ENCODE measurements at regions not wholly inside any gene's neighbourhood (a gene's known extent, or its start where the extent isn't known, plus 50 kb on each side); places are given as distances from the start of the nearest gene placed in this dataset.

DNA sequence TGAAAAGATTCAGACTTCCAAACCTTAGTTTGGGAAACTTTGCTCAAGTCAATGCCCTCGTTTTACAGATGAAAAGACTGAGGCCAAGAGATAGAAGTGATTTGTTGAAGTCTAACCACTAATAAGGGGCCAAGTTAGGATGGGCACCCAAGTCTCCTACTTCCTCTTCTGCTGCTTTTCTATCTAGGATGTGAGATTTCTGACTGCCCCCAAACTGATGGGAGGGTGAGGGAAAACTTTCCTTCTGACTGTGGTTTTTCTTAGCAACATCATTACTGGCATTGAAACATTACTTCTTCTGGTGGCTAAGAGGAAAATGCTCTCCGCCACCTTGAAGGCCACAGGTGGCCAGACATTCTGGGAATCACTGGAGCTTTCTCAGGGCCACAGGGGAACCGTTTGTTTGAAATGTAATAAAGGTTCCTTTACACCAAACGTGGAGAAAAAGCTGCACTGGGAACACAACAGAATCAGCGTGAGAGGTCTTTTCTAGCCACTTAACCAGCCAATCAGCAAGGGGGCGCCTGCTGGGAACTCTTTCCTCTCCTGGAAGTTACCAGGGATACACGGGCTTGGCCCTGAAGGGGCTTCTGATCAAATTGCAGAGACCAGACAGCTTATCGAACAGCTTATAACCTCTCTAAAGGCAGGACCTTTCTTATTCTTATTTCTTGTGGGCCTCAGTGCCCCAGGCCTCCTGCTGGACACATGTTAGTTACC is 115.9 kb upstream of the TEX13D start (continued):
- no peak for TF ChIP-seq TCF7L2 (IDR thresholded peaks at IDR 0.05; ENCODE audit: borderline replicate concordance, extremely low read depth, insufficient read depth, insufficient read length)
- TF ChIP-seq POLR2AphosphoS5 (IDR thresholded peaks at IDR 0.05; ENCODE audit: low read depth, low read length): no peak
- TF ChIP-seq, protein P1, sequence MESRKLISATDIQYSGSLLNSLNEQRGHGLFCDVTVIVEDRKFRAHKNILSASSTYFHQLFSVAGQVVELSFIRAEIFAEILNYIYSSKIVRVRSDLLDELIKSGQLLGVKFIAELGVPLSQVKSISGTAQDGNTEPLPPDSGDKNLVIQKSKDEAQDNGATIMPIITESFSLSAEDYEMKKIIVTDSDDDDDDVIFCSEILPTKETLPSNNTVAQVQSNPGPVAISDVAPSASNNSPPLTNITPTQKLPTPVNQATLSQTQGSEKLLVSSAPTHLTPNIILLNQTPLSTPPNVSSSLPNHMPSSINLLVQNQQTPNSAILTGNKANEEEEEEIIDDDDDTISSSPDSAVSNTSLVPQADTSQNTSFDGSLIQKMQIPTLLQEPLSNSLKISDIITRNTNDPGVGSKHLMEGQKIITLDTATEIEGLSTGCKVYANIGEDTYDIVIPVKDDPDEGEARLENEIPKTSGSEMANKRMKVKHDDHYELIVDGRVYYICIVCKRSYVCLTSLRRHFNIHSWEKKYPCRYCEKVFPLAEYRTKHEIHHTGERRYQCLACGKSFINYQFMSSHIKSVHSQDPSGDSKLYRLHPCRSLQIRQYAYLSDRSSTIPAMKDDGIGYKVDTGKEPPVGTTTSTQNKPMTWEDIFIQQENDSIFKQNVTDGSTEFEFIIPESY (IDR thresholded peaks at IDR 0.05; ENCODE audit: extremely low read depth, insufficient replicate concordance, low read length): no peak
- TF ChIP-seq JUND (IDR thresholded peaks at IDR 0.05): no peak
- TF ChIP-seq, protein P2, sequence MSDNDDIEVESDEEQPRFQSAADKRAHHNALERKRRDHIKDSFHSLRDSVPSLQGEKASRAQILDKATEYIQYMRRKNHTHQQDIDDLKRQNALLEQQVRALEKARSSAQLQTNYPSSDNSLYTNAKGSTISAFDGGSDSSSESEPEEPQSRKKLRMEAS (IDR thresholded peaks at IDR 0.05): no peak
- TF ChIP-seq, protein P3, sequence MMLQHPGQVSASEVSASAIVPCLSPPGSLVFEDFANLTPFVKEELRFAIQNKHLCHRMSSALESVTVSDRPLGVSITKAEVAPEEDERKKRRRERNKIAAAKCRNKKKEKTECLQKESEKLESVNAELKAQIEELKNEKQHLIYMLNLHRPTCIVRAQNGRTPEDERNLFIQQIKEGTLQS (IDR thresholded peaks at IDR 0.05): no peak

DNA sequence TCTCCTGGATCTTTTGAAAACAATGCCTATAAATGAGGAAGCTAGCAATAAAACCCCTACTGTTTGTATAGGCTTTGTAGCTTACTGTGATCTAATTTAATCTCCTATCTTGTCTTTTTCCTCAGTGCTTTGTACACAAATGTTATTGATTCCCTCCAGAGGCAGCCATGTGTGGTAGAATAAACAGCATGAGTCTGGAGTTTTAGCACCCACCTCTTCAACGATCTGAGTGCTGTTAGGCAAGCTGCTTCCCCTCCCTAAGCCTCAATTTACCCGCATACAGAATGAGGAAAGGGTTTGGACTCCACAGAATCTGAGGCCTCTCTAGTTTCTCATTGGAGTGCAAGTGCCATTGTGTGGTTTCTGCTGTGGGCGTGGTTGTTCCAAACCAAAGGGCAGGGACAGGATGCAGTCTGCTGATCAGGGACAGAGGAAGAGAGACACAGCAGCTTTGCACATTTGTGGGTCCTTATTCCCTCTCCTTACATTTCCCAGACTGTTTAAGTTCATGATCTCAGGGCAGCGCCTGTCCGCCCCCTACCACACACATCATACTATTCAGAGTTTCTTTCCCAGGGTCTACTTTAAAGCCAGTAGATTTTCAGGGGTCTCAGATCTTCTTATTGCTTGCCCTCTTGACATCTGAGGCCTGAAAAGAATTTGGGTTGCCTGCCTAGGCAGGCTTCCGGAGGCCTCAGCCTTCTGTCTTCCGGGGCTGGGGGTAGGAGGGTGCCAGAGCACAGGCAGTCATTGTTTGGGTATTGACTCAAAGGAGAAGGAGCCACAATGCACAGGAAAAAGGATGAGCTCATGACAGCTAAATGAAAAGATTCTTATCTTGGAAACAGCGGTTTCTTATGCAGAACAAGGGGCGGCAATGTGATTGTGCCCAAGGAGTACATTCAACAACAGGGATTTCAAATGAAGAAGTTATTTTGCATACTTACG is 114.9 kb upstream of the TEX13D start:
- no peak overlapping the region for H3K27ac ChIP-seq (ENCODE audit: low read depth, low read length)
- ATAC-seq: no peak
- H3K9me2 ChIP-seq (ENCODE audit: insufficient read depth): no peaks in the 10 kb centered on the region
- no peaks in the 10 kb centered on the region for H3K79me2 ChIP-seq (ENCODE audit: insufficient read depth, low read length)
- H3K27me3 ChIP-seq (ENCODE audit: insufficient read depth, low read length): no peaks in the 10 kb centered on the region; the same call in 1 of the 2 replicates
- H3K4me2 ChIP-seq (ENCODE audit: low read length): no peak overlapping the region
- H2AFZ ChIP-seq (ENCODE audit: low read depth, low read length, poor library complexity, severe bottlenecking): no peak overlapping the region
- ChIA-PET POLR2A (no interaction called here), CTCF (no interaction called here), RAD21 (ENCODE audit: low non-redundant PET in 1 of 2, low total read pairs in 2 of 2, uncharacterized antibody in 2 of 2, unreplicated experiment in 2 of 2) (no interaction called here)
- BruUV-seq (replicated peaks): no TSS peak
- no peak overlapping the region for H3K9ac ChIP-seq (ENCODE audit: low read length)
- intact Hi-C loops (cut with micrococcal nuclease): no loop called here
- H3K4me1 ChIP-seq (ENCODE audit: control insufficient read depth in 1 of 2, insufficient read depth in 2 of 2, low read length in 2 of 2): no peaks in the 10 kb centered on the region
- H4K20me1 ChIP-seq (ENCODE audit: insufficient read depth): no peaks in the 10 kb centered on the region
- H3K36me3 ChIP-seq (ENCODE audit: control insufficient read depth in 1 of 2, insufficient read depth in 2 of 2, low read length in 2 of 2): no peaks in the 10 kb centered on the region
- DNase-seq (ENCODE audit: low read depth, low spot score): no peak
- no peaks in the 10 kb centered on the region for H3K9me3 ChIP-seq (ENCODE audit: control insufficient read depth in 1 of 2, insufficient read depth in 1 of 2, low read depth in 1 of 2, low read length in 2 of 2)
- H3K4me3 ChIP-seq (replicated peaks in 1 of 2; ENCODE audit: low read depth in 1 of 2, low read length in 2 of 2): no peak overlapping the region
- TF ChIP-seq CEBPB (IDR thresholded peaks at IDR 0.05; ENCODE audit: low read depth) (no peak), SIN3A (IDR thresholded peaks at IDR 0.05; ENCODE audit: low read depth) (no peak), ZFX (IDR thresholded peaks at IDR 0.05) (no peak), TCF7L2 (IDR thresholded peaks at IDR 0.05; ENCODE audit: borderline replicate concordance, extremely low read depth, insufficient read depth, insufficient read length) (no peak), ZNF274 (IDR thresholded peaks at IDR 0.05; ENCODE audit: low read depth, low read length) (no peak), POLR2A (IDR thresholded peaks at IDR 0.05; ENCODE audit: borderline replicate concordance, extremely low read depth, insufficient read depth, insufficient read length) (no peak), POLR2AphosphoS5 (IDR thresholded peaks at IDR 0.05; ENCODE audit: low read depth, low read length) (no peak), JUND (IDR thresholded peaks at IDR 0.05) (no peak), EZH2 (IDR thresholded peaks at IDR 0.05) (no peak)
- TF ChIP-seq, protein P4, sequence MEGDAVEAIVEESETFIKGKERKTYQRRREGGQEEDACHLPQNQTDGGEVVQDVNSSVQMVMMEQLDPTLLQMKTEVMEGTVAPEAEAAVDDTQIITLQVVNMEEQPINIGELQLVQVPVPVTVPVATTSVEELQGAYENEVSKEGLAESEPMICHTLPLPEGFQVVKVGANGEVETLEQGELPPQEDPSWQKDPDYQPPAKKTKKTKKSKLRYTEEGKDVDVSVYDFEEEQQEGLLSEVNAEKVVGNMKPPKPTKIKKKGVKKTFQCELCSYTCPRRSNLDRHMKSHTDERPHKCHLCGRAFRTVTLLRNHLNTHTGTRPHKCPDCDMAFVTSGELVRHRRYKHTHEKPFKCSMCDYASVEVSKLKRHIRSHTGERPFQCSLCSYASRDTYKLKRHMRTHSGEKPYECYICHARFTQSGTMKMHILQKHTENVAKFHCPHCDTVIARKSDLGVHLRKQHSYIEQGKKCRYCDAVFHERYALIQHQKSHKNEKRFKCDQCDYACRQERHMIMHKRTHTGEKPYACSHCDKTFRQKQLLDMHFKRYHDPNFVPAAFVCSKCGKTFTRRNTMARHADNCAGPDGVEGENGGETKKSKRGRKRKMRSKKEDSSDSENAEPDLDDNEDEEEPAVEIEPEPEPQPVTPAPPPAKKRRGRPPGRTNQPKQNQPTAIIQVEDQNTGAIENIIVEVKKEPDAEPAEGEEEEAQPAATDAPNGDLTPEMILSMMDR (IDR thresholded peaks at IDR 0.05 in 2 of 3, conservative IDR thresholded peaks at IDR 0.05 in 1 of 3; ENCODE audit: borderline replicate concordance in 1 of 3, insufficient read depth in 1 of 3, low read depth in 2 of 3, low read length in 2 of 3): no peak
- TF ChIP-seq, protein P5, sequence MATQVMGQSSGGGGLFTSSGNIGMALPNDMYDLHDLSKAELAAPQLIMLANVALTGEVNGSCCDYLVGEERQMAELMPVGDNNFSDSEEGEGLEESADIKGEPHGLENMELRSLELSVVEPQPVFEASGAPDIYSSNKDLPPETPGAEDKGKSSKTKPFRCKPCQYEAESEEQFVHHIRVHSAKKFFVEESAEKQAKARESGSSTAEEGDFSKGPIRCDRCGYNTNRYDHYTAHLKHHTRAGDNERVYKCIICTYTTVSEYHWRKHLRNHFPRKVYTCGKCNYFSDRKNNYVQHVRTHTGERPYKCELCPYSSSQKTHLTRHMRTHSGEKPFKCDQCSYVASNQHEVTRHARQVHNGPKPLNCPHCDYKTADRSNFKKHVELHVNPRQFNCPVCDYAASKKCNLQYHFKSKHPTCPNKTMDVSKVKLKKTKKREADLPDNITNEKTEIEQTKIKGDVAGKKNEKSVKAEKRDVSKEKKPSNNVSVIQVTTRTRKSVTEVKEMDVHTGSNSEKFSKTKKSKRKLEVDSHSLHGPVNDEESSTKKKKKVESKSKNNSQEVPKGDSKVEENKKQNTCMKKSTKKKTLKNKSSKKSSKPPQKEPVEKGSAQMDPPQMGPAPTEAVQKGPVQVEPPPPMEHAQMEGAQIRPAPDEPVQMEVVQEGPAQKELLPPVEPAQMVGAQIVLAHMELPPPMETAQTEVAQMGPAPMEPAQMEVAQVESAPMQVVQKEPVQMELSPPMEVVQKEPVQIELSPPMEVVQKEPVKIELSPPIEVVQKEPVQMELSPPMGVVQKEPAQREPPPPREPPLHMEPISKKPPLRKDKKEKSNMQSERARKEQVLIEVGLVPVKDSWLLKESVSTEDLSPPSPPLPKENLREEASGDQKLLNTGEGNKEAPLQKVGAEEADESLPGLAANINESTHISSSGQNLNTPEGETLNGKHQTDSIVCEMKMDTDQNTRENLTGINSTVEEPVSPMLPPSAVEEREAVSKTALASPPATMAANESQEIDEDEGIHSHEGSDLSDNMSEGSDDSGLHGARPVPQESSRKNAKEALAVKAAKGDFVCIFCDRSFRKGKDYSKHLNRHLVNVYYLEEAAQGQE (IDR thresholded peaks at IDR 0.05; ENCODE audit: low read depth): no peak
